T47D (cell line): ENCODE measurements at regions not wholly inside any gene's neighbourhood (a gene's known extent, or its start where the extent isn't known, plus 50 kb on each side); places are given as distances from the start of the nearest gene placed in this dataset.
"Not testable (repeated sequence)": the region's sequence is repeated elsewhere in the genome, so short reads cannot be mapped to it uniquely, and the experiment has no call there.

Source experiments
- DNase-seq, 2 experiments: peaks; one replicate each; pipeline versions ENCODE4 v3.0.0 to v3.0.0-alpha.2; 2011 to 2012; ENCODE audit warnings: low read depth in 1 of 2, low spot score in 1 of 2
- JUND ChIP-seq: IDR thresholded peaks from 2 replicates; pipeline ENCODE4 v1.6.1; 2012; ENCODE audit warnings: low read depth
- in situ Hi-C: cut with HindIII; loops from 2 replicates; pipeline ENCODE4 v1.10.0; 2016; ENCODE audit warnings: low sequenced_read_pairs, low pct_unique_long_range_greater_than_20kb

- in situ Hi-C loops, result no loop called here
- no peak for DNase-seq
- no peak for TF ChIP-seq JUND
Measured at GRCh38 chr9:102840335-102840734, 154.8 kb upstream of the CYLC2 start.

GRCh38 chr9:102832814-102833213 lies 162.3 kb upstream of the CYLC2 start:
- TF ChIP-seq JUND, result no peak
- in situ Hi-C loops, result no loop called here
- peak in 1 of 2 experiments; percentile 18 for DNase-seq

GRCh38 chr9:102796244-102796643 lies 198.9 kb upstream of the CYLC2 start:
- no peak for TF ChIP-seq JUND
- in situ Hi-C loops, result no loop called here
- DNase-seq, result no peak

- DNase-seq, result no peak
- no peak for TF ChIP-seq JUND
- in situ Hi-C loops, result no loop called here
Measured at GRCh38 chr9:102795532-102795931, 199.6 kb upstream of the CYLC2 start.

GRCh38 chr9:102779356-102779755 lies 215.8 kb upstream of the CYLC2 start:
- no peak for TF ChIP-seq JUND
- no peak for DNase-seq
- in situ Hi-C loops, result no loop called here

GRCh38 chr9:102778746-102779145 lies 216.4 kb upstream of the CYLC2 start:
- TF ChIP-seq JUND, result no peak
- in situ Hi-C loops, result no loop called here
- no peak for DNase-seq

GRCh38 chr9:102770704-102771103 lies 224.4 kb upstream of the CYLC2 start:
- in situ Hi-C loops, result no loop called here
- TF ChIP-seq JUND, result no peak
- DNase-seq, result no peak

GRCh38 chr9:102769307-102769706 lies 225.8 kb upstream of the CYLC2 start:
- in situ Hi-C loops, result no loop called here
- TF ChIP-seq JUND, result no peak
- no peak for DNase-seq

- in situ Hi-C loops, result no loop called here
- TF ChIP-seq JUND, result no peak
- no peak for DNase-seq
Measured at GRCh38 chr9:102768002-102768401, 227.1 kb upstream of the CYLC2 start.

- in situ Hi-C loops, result no loop called here
- no peak for DNase-seq
- no peak for TF ChIP-seq JUND
Measured at GRCh38 chr9:102767076-102767475, 228.1 kb upstream of the CYLC2 start.

- in situ Hi-C loops, result no loop called here
- TF ChIP-seq JUND, result no peak
- no peak for DNase-seq
Measured at GRCh38 chr9:102740578-102740977, 254.6 kb upstream of the CYLC2 start.

GRCh38 chr9:102728946-102729345 lies 266.2 kb upstream of the CYLC2 start:
- TF ChIP-seq JUND, result no peak
- no peak for DNase-seq
- in situ Hi-C loops, result no loop called here

GRCh38 chr9:102714184-102714583 lies 280.9 kb upstream of the CYLC2 start:
- no peak for DNase-seq
- no peak for TF ChIP-seq JUND
- in situ Hi-C loops, result no loop called here

- in situ Hi-C loops, DNase-seq: not testable (repeated sequence)
Measured at GRCh38 chr9:102712910-102713309, 282.2 kb upstream of the CYLC2 start.
